CD4-positive, alpha-beta T cell treated with Interleukin-4 for 1 hour (primary cell): ENCODE measurements at regions not wholly inside any gene's neighbourhood (a gene's known extent, or its start where the extent isn't known, plus 50 kb on each side); places are given as distances from the start of the nearest gene placed in this dataset.
"Not testable (repeated sequence)": the region's sequence is repeated elsewhere in the genome, so short reads cannot be mapped to it uniquely, and the experiment has no call there.

ENCODE experiments used
- DNase-seq, 2 donors: peaks; one replicate each; pipeline ENCODE4 v3.0.0-alpha.2; 2020 to 2022

DNA sequence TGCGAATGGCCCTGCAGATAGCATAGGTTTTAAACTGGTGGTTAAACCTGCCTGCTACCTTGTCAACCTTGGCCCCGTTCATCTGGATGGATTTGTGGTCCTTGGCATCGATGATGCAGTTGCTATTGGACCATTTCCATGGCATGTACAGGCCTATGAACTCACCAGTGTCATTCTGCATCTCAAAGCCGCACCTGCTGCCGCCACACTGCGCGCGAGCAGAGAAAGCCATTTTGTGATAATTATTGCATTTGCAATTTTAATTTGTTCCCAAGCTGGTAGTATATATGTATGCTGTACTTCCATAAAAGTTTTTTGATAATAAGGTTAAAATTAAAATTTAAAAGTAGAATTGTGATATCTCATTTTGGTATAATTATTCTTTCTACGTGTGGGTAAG is 94.8 kb upstream of the UXS1 start:
- no peak for DNase-seq

DNA sequence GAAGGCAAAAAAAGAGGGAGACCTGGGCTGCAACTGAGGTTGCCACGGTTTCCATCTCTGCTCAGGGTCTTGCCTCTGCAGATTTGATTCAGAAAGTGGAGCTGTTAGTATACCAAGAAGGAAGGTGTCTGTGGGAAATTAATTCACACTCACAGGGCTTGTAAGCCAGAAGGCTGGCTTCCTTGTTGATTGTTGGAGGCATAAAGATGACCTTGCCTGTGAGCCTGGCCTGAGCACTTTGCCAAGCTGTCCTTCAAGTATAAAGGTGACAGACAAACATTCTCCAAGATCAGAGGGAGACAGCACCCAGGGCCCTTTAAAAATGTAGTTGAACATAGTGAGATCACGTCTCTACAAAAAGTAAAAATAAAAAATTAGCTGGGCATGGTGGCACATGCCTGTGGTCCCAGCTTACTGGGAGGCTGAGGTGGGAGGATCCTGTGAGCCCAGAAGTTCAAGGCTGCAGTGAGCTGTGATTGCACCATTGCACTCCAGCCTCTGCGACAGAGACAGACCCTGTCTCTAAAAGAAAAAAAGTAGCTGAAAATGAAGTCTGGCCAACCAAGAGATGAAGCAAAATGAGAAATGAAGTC is 91.2 kb upstream of the UXS1 start:
- DNase-seq = no peak

DNA sequence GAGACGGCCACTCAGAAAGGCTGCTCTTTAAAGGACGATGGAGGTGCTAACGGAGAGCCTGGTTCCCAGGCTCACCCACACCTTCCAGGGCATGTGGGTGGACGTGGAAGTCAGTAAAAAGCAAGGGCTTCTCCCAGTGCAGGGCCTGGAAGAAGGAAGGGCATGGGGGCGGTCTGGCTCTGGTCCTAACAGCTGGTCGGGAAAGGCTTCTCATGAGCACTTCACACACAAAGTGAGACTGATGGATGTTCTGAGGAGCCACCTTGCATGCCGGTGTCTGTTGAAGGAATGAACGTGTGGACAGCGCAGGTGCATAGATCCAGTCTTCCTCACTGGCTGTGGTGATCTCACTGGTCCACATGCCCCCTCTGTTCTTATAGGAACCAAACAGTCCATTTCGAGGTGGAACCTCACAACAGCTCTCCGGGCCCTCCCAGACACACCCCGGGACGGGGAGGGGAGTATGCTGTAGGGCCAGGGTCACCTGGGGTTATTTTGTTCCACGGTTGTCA is 90.6 kb upstream of the UXS1 start:
- no peak for DNase-seq

GRCh38 chr2:106284255-106284654 is 90.2 kb upstream of the UXS1 start:
- no peak for DNase-seq

DNA sequence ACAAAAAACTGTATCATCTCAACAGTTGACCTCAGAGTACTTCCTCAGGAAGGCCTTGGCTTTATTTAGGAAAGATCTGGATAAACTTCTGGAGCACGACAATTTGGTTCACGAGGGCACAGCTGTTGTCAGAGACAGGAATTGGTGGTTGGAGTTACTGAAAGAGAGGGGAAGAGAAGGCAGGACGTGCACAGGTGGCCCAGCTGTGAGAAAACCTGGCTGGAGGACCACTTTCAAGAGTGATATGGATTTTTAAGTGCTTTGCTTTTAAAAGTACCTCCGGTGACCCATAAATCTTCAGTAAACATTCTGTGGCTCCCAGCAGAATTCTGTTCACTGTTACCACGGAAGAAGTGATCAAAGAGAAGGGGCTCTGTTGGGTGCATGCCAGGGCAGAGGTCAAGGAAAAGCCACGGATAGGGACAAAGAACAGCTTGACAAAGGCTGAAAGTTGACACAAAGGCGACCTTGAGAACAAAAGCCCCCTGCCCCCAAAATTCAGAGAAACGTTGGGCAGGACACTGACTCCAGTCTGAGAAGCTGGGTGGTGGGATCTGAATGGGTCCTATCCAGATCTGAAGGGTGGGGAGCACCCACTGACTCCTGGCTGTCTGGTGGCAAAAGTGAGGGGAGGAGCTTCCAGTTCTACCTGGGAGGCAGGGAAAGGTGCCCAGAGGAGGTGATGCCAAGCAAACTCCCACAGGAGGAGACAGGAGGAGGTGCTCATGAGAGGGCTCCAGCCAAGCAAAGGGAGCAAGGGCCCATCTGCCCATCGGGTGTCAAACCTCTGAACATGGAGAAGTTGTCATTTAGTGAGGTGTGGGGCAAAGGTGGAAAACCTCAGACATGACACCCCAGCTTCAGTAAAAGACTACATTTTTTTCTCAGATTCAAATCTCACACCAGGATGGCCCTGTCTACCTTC is 89.4 kb upstream of the UXS1 start:
- not testable (repeated sequence) for DNase-seq

- DNase-seq = no peak
Observed at GRCh38 chr2:106282462-106283170, 88.5 kb upstream of the UXS1 start.

GRCh38 chr2:106281907-106282430 is 87.9 kb upstream of the UXS1 start:
- DNase-seq = not testable (repeated sequence)

DNA sequence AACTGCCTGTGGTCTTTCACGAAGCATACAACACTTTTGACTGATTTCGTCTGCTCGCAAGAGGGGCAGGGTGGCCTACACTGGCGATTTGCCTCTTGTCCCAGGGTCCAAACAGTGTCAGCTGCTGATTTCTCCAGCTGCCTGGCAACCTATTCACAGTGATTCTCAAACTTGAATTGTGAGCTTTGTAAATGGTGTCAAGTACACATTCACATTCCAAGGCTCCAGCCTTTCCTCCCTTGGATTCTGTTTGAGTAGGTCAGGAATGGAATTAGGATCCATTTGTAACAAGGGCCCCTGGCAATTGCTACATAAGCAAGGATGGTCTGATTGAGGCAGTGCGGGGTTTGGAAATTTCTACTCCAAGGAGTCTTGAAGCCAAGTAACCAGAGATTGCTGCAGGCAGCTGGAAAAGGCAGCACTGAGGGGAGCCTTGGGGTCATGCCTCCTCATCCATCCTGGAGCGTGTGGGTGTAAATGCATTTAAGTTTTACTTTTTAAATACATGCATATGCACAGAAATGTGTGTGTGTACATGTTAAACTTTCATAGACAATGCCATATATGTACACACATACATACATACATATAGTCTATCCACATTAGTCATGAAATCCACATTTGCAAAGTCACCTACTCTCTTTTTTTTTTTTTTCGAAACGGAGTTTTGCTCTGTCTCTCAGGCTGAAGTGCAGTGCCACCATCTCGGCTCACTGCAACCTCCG is 86.8 kb upstream of the UXS1 start:
- no peak for DNase-seq

GRCh38 chr2:106280224-106280623 is 86.1 kb upstream of the UXS1 start:
- no peak for DNase-seq

DNA sequence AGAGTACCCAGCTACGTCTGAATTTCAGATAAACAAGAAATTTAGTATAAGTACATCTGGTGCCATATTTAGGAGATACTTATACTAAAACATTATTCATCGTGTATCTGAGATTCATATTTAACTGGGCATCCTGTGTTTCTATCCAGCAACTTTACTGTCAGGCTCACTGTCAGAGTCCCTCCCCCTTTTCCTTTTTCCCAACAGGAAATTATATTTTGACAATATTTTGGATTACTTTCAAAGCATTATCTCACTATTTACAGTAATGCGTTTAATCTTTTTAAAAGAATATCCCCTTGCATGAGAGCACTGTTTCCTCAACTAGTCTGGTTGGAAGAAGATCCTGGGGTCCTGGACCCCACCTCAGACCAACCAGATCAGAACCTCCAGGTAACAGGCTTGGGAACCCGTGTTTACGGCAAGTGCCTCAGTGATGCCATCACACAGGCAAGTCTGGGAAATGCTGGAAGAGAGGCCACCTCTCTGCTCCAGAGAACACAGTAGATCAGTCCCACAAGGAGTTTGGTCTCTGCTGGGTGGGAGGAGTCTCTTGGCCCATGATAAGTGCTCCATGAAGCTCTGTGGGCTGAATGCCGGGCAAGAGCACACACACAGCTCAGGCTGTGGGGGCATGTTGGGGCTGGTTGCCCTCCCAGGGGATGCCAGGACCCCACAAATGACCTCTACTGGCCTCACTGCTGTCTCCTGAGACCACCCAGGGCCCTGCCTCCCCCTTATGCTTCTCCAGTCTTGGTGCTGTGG is 84.2 kb upstream of the UXS1 start:
- DNase-seq = no peak

GRCh38 chr2:106277426-106277825 is 83.3 kb upstream of the UXS1 start:
- DNase-seq = no peak

DNA sequence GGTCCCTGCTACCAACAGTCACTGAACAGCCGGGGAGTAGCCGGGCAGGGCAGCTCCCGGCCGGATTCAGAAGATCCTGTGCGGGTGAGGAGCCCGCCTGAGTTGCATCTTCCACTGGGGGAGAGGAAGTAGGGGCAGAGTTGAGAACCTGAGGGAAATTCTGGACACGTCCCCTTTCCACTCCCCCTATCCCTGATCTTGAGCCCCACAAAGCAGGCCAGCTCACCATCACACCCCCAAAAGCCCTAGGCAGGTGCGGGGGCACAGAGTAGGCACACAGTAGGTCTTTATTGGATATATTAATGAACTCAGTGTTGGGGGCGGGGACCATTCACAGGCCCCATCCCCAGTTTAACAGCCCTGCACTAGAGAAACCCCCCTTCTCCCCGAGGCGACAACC is 81.9 kb upstream of the UXS1 start:
- DNase-seq = no peak

- DNase-seq = no peak
Observed at GRCh38 chr2:106274668-106275067, 80.6 kb upstream of the UXS1 start.

DNA sequence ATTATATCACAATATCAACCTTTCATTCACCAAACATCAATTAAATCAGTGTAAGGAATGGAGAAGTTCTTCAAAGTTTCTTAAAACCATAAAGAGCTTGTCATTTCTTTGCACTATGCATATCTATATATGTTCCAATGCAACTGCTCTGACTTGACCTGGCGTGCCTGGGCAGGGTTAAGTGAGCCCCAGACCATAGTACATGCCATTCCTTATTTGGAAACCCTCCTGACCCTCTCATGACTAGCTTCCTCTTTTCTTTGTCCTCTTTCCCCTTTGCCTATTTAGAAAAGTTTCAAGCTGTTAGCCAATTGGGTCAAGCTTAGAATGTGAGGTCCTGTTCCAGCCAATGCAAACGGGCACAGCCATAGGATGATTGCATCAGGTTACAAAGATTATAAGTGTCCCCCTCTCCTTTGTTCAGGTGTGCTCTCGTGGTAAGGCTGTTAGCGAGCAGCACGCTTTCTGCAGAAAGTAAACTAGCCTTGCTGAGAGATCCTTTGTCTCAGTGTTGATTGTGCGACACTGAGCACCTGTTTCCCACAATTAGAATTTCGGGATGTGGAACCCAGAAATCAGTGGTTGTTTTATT is 78.2 kb upstream of the UXS1 start:
- no peak for DNase-seq

DNA sequence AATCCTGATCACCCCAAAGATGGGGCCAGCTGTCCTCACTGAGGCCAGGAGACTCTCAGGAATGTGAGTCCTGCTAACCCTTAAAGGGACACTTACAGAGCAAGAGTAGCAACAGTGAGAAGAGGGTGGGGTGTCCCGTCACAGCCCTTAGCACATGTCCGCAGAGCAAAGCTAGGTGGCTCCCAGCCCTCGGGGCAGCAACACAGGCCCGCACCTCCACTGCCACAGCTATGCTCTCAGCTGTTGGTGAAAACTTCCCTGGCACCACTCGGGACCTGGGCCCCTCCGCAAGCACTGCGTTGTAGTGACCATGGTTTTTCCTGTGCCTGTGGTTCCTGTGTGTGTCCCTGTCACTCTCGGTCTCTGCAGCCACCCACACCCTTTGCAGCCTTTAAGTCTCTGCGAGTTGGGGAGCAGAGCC is 76.4 kb upstream of the UXS1 start:
- DNase-seq = no peak

GRCh38 chr2:106269591-106270291 is 75.6 kb upstream of the UXS1 start:
- peak; percentile 7 to 18 for DNase-seq

GRCh38 chr2:106267997-106268396 is 73.9 kb upstream of the UXS1 start:
- DNase-seq = peak in 1 of 2 donors; percentile 13

GRCh38 chr2:106261871-106262321 is 67.8 kb upstream of the UXS1 start:
- DNase-seq = no peak

GRCh38 chr2:106258859-106259258 is 64.8 kb upstream of the UXS1 start:
- not testable (repeated sequence) for DNase-seq

DNA sequence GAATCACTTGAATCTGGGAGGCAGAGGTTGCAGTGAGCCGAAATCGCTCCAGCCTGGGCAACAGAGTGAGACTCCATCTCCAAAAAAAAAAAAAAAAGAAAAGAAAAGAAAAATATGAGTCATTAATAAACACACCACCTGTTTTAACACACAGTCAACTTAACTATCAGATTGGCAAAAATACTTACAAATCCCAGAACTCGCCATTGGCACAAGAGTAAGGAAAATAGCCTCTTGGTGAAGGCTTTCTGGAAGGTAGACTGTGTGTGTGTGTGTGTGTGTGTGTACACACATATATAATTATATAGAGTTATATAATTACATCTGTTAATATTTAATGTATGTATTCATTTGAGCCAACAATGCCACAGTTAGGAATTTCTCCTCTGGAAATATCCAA is 63.7 kb upstream of the UXS1 start:
- DNase-seq = no peak

DNA sequence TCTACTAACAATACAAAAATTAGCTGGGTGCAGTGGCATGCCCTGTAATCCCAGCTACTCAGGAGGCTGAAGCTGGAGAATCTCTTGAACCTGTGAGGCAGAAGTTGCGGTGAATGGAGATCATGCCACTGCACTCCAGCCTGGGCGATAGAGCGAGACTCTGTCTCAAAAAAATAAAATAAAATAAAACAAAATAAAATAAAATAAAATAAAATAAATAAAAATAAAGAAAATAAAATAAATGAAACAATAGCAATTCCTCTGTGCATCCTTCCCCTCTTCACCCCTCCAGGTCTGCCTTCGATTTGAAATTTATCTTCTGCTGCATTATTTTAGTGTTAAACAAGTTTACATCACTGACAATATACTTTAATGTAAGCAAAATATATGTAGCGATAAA is 63.0 kb upstream of the UXS1 start:
- DNase-seq = no peak
